ENCODE measurements at regions not wholly inside any gene's neighbourhood (a gene's known extent, or its start where the extent isn't known, plus 50 kb on each side); places are given as distances from the start of the nearest gene placed in this dataset.

- TF ChIP-seq ZNF687 (IDR thresholded peaks at IDR 0.05), result no peak
- TF ChIP-seq SPI1 (IDR thresholded peaks at IDR 0.05; ENCODE audit: borderline replicate concordance, insufficient read depth, low read depth, low read length), result no peak
- TF ChIP-seq RELB (IDR thresholded peaks at IDR 0.05; ENCODE audit: low read depth), result no peak
- TF ChIP-seq REST (IDR thresholded peaks at IDR 0.05; ENCODE audit: low read depth, low read length), result no peak
- TF ChIP-seq CBX3 (IDR thresholded peaks at IDR 0.05; ENCODE audit: borderline replicate concordance, low read depth), result no peak
- TF ChIP-seq PML (IDR thresholded peaks at IDR 0.05; ENCODE audit: low read length), result no peak
- no peak for TF ChIP-seq SUPT20H (IDR thresholded peaks at IDR 0.05; ENCODE audit: borderline replicate concordance, control insufficient read depth, low read depth, low read length)
- no peak for TF ChIP-seq SREBF1 (IDR thresholded peaks at IDR 0.05; ENCODE audit: low read length)
- TF ChIP-seq TCF12 (IDR thresholded peaks at IDR 0.05; ENCODE audit: low read depth, low read length), result no peak
- TF ChIP-seq ZNF592 (IDR thresholded peaks at IDR 0.05), result no peak
- TF ChIP-seq E2F8 (IDR thresholded peaks at IDR 0.05; ENCODE audit: low read depth, partially characterized antibody), result no peak
- no peak for TF ChIP-seq KLF5 (IDR thresholded peaks at IDR 0.05; ENCODE audit: partially characterized antibody)
Observed at GRCh38 chr1:10901091-10901890, 104.8 kb upstream of the CASZ1 start (continued).

All from GM12878 (cell line).